ENCODE measurements at regions not wholly inside any gene's neighbourhood (a gene's known extent, or its start where the extent isn't known, plus 50 kb on each side); places are given as distances from the start of the nearest gene placed in this dataset.
A peak's percentile ranks its signal among the peaks of the same experiment; 100 is the strongest.
"Not testable (repeated sequence)": the region's sequence is repeated elsewhere in the genome, so short reads cannot be mapped to it uniquely, and the experiment has no call there.

GRCh38 chr3:168959731-168960130 lies 703.8 kb downstream of the MECOM start:
- Histone ChIP-seq H3K4me2 (no peak overlapping the region), H3K27ac (no peak overlapping the region), H3K9me3 (replicated peaks in 1 of 11) (no peaks in the 10 kb centered on the region), H4K20me1 (no peaks in the 10 kb centered on the region), H3K27me3 (no peaks in the 10 kb centered on the region), H3K4me1 (no peaks in the 10 kb centered on the region), H3K9ac (no peak overlapping the region), H3K4me3 (no peak overlapping the region), H3K36me3 (no peaks in the 10 kb centered on the region)
- no peak for TF ChIP-seq Cebpa-rat (IDR thresholded peaks at IDR 0.05)

GRCh38 chr3:168958466-168958865 lies 705.0 kb downstream of the MECOM start:
- TF ChIP-seq Cebpa-rat (IDR thresholded peaks at IDR 0.05): no peak
- Histone ChIP-seq H4K20me1 (no peaks in the 10 kb centered on the region), H3K4me1 (no peaks in the 10 kb centered on the region), H3K27me3 (no peaks in the 10 kb centered on the region), H3K4me3 (no peak overlapping the region), H3K9me3 (replicated peaks in 1 of 11) (no peaks in the 10 kb centered on the region), H3K27ac (no peak overlapping the region), H3K9ac (no peak overlapping the region), H3K4me2 (no peak overlapping the region), H3K36me3 (no peaks in the 10 kb centered on the region)

- Histone ChIP-seq H3K4me2 (no peak overlapping the region), H3K4me3 (no peak overlapping the region), H3K9ac (no peak overlapping the region), H3K9me3 (replicated peaks in 1 of 11) (no peaks in the 10 kb centered on the region), H3K27ac (no peak overlapping the region), H3K27me3 (no peaks in the 10 kb centered on the region), H3K4me1 (no peaks in the 10 kb centered on the region), H3K36me3 (no peaks in the 10 kb centered on the region), H4K20me1 (no peaks in the 10 kb centered on the region)
- no peak for TF ChIP-seq Cebpa-rat (IDR thresholded peaks at IDR 0.05)
These were observed 707.4 kb downstream of the MECOM start for GRCh38 chr3:168956076-168956475.

GRCh38 chr3:168952551-168952950 lies 711.0 kb downstream of the MECOM start:
- peak in 6 of 11 experiments; percentile 42 to 87 (median 72); a peak in 10 of 22 replicates for TF ChIP-seq Cebpa-rat (IDR thresholded peaks at IDR 0.05)
- no peaks in the 10 kb centered on the region for H3K36me3 ChIP-seq
- H3K4me1 ChIP-seq: no peaks in the 10 kb centered on the region
- no peaks in the 10 kb centered on the region for H4K20me1 ChIP-seq
- no peak overlapping the region for H3K9ac ChIP-seq
- no peaks in the 10 kb centered on the region for H3K9me3 ChIP-seq (replicated peaks in 1 of 11)
- no peaks in the 10 kb centered on the region for H3K27me3 ChIP-seq
- no peak overlapping the region for H3K4me2 ChIP-seq
- no peak overlapping the region for H3K27ac ChIP-seq
- H3K4me3 ChIP-seq: no peak overlapping the region

- Histone ChIP-seq H3K27me3 (no peaks in the 10 kb centered on the region), H3K36me3 (no peaks in the 10 kb centered on the region), H3K27ac (no peak overlapping the region), H3K9ac (no peak overlapping the region), H3K4me3 (no peak overlapping the region), H3K4me1 (no peaks in the 10 kb centered on the region), H3K9me3 (replicated peaks in 1 of 11) (no peaks in the 10 kb centered on the region), H4K20me1 (no peaks in the 10 kb centered on the region), H3K4me2 (no peak overlapping the region)
- TF ChIP-seq Cebpa-rat (IDR thresholded peaks at IDR 0.05): no peak
These were observed 711.6 kb downstream of the MECOM start for GRCh38 chr3:168951884-168952283.

GRCh38 chr3:168951368-168951767 lies 712.1 kb downstream of the MECOM start:
- no peaks in the 10 kb centered on the region for H3K36me3 ChIP-seq
- no peaks in the 10 kb centered on the region for H3K4me1 ChIP-seq
- no peak for TF ChIP-seq Cebpa-rat (IDR thresholded peaks at IDR 0.05)
- H3K27ac ChIP-seq: no peak overlapping the region
- no peaks in the 10 kb centered on the region for H4K20me1 ChIP-seq
- no peak overlapping the region for H3K4me2 ChIP-seq
- no peaks in the 10 kb centered on the region for H3K27me3 ChIP-seq
- no peak overlapping the region for H3K4me3 ChIP-seq
- no peaks in the 10 kb centered on the region for H3K9me3 ChIP-seq (replicated peaks in 1 of 11)
- H3K9ac ChIP-seq: no peak overlapping the region

- H3K9ac ChIP-seq: no peak overlapping the region
- no peak overlapping the region for H3K4me2 ChIP-seq
- no peak overlapping the region for H3K4me3 ChIP-seq
- no peak overlapping the region for H3K27ac ChIP-seq
- no peaks in the 10 kb centered on the region for H4K20me1 ChIP-seq
- TF ChIP-seq Cebpa-rat (IDR thresholded peaks at IDR 0.05): no peak
- no peaks in the 10 kb centered on the region for H3K27me3 ChIP-seq
- no peaks in the 10 kb centered on the region for H3K36me3 ChIP-seq
- no peaks in the 10 kb centered on the region for H3K9me3 ChIP-seq (replicated peaks in 1 of 11)
- no peaks in the 10 kb centered on the region for H3K4me1 ChIP-seq
These were observed 712.9 kb downstream of the MECOM start for GRCh38 chr3:168950622-168951021.

GRCh38 chr3:168939651-168940238 lies 723.8 kb downstream of the MECOM start:
- Histone ChIP-seq H3K27me3 (no peaks in the 10 kb centered on the region), H3K9me3 (replicated peaks in 1 of 11) (peaks cover 0 to 15% (median 9%) of the 10 kb centered on the region in 11 experiments; a peak in 16 of 22 replicates), H3K4me1 (no peaks in the 10 kb centered on the region), H3K9ac (no peak overlapping the region), H3K36me3 (no peaks in the 10 kb centered on the region), H3K4me2 (no peak overlapping the region), H3K27ac (no peak overlapping the region), H3K4me3 (no peak overlapping the region), H4K20me1 (no peaks in the 10 kb centered on the region)
- no peak for TF ChIP-seq Cebpa-rat (IDR thresholded peaks at IDR 0.05)

GRCh38 chr3:168933614-168934013 lies 729.9 kb downstream of the MECOM start:
- no peak for TF ChIP-seq Cebpa-rat (IDR thresholded peaks at IDR 0.05)
- no peak overlapping the region for H3K4me2 ChIP-seq

GRCh38 chr3:168929997-168930396 lies 733.5 kb downstream of the MECOM start:
- not testable (repeated sequence) for H3K9ac ChIP-seq; H3K27ac ChIP-seq; H3K27me3 ChIP-seq; H3K9me3 ChIP-seq (replicated peaks in 1 of 11); H3K4me3 ChIP-seq; H3K4me1 ChIP-seq; H3K4me2 ChIP-seq; H3K36me3 ChIP-seq; H4K20me1 ChIP-seq

More at GRCh38 chr3:168933614-168934013, 729.9 kb downstream of the MECOM start:
- no peaks in the 10 kb centered on the region for H3K27me3 ChIP-seq
- no peak overlapping the region for H3K27ac ChIP-seq
- H3K9ac ChIP-seq: no peak overlapping the region
- H3K36me3 ChIP-seq: no peaks in the 10 kb centered on the region
- no peaks in the 10 kb centered on the region for H4K20me1 ChIP-seq
- no peaks in the 10 kb centered on the region for H3K4me1 ChIP-seq
- no peak overlapping the region for H3K4me3 ChIP-seq
- H3K9me3 ChIP-seq (replicated peaks in 1 of 11): peaks cover 0 to 15% (median 9%) of the 10 kb centered on the region in 11 experiments; a peak in 16 of 22 replicates
